B cell (primary cell): ENCODE measurements at regions not wholly inside any gene's neighbourhood (a gene's known extent, or its start where the extent isn't known, plus 50 kb on each side); places are given as distances from the start of the nearest gene placed in this dataset.

Source experiments
- EZH2 ChIP-seq: IDR thresholded peaks from 2 replicates; pipeline ENCODE4 v1.6.1; 2012; ENCODE audit warnings: borderline replicate concordance, low read depth, mild to moderate bottlenecking, moderate library complexity, low read length; ENCODE audit not compliant: insufficient read depth, poor library complexity, severe bottlenecking
- TF ChIP-seq, protein P1 (sequence below): fragments of 200-600 bp; IDR thresholded peaks from one replicate; pipeline ENCODE4 v1.8.0; 2022; ENCODE audit warnings: antibody characterized with exemption, mild to moderate bottlenecking

DNA sequence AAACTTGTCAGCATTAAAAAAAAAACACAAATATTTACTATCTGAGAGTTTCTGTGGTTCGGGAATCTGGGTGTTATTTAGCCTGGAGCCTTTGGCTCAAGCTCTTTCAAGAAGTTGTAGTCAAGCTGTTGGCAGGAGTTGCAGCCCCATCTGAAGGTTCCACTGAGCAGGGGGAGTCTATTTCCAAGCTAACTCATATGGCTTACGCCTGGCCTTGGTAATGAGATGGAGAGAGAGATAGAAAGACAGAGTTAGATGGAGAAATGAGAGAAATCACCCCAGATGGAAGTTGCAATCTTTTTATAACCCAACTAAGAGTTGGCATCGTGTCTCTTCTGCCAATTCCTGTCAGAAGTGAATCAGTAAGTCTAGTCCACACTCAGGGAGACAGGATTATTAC, 1075.2 kb upstream of the SEMA6A start:
- TF ChIP-seq, protein P1, sequence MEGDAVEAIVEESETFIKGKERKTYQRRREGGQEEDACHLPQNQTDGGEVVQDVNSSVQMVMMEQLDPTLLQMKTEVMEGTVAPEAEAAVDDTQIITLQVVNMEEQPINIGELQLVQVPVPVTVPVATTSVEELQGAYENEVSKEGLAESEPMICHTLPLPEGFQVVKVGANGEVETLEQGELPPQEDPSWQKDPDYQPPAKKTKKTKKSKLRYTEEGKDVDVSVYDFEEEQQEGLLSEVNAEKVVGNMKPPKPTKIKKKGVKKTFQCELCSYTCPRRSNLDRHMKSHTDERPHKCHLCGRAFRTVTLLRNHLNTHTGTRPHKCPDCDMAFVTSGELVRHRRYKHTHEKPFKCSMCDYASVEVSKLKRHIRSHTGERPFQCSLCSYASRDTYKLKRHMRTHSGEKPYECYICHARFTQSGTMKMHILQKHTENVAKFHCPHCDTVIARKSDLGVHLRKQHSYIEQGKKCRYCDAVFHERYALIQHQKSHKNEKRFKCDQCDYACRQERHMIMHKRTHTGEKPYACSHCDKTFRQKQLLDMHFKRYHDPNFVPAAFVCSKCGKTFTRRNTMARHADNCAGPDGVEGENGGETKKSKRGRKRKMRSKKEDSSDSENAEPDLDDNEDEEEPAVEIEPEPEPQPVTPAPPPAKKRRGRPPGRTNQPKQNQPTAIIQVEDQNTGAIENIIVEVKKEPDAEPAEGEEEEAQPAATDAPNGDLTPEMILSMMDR, result no peak
- TF ChIP-seq EZH2, result no peak
